OCI-LY3 (cell line): ENCODE measurements at regions not wholly inside any gene's neighbourhood (a gene's known extent, or its start where the extent isn't known, plus 50 kb on each side); places are given as distances from the start of the nearest gene placed in this dataset.

Source experiments
- CTCF ChIP-seq: fragments of 200-600, 300-600 bp; sonication (generic); IDR thresholded peaks from 2 replicates; pipeline ENCODE4 v1.5.1; 2014; ENCODE audit warnings: antibody characterized with exemption, low read length, low read depth
- EZH2phosphoT487 ChIP-seq: fragments of 200-600 bp; shearing (Covaris generic); IDR thresholded peaks from 2 replicates; pipeline ENCODE4 v1.6.1; 2018; ENCODE audit warnings: antibody characterized with exemption, mixed run types, low read depth

GRCh38 chr13:44299152-44299943 lies 74.3 kb upstream of the SERP2 start:
- TF ChIP-seq CTCF (no peak), EZH2phosphoT487 (no peak)
